IMR-90 (cell line): ENCODE measurements at regions not wholly inside any gene's neighbourhood (a gene's known extent, or its start where the extent isn't known, plus 50 kb on each side); places are given as distances from the start of the nearest gene placed in this dataset.
A peak's percentile ranks its signal among the peaks of the same experiment; 100 is the strongest.

Source experiments
- ATAC-seq: fragments of 200-7000 bp; cut with Tn5 transposase; 2 replicates; pipeline ENCODE4 v1.9.1; 2020; ENCODE audit warnings: low read depth, mild to moderate bottlenecking, moderate library complexity
- BruUV-seq: library from RNA; stranded (reverse); fragments of 400-500 nt; replicated peaks from 2 replicates; lab custom pipeline; 2021; lab: Mats Ljungman, UMichigan
- CTCF ChIA-PET: fragments of 300-600 bp; formaldehyde crosslinking; extraction: SDS; loops from one replicate; lab custom pipeline; 2021; ENCODE audit warnings: antibody characterized with exemption; lab: Yijun Ruan, JAX
- POLR2A ChIA-PET: fragments of 300-600 bp; sonication (Branson Sonifier 250); formaldehyde crosslinking; loops from one replicate; lab custom pipeline; 2022; ENCODE audit warnings: antibody characterized with exemption; ENCODE audit not compliant: unreplicated experiment; lab: Charles Lee
- DNase-seq: peaks from one replicate; pipeline ENCODE4 v3.0.0; 2013
- H2AFZ ChIP-seq: replicated peaks from 2 replicates; pipeline ENCODE3; 2013; ENCODE audit warnings: low read length, mild to moderate bottlenecking; ENCODE audit not compliant: poor library complexity
- H2AK5ac ChIP-seq: 2 replicates; pipeline ENCODE4 v1.6.1; 2013; ENCODE audit warnings: low read depth, low read length, inconsistent platforms
- H2AK9ac ChIP-seq: replicated peaks from 2 replicates; pipeline ENCODE3; 2013; ENCODE audit warnings: mild to moderate bottlenecking, low read depth, low read length, moderate library complexity; ENCODE audit not compliant: poor library complexity
- H2BK120ac ChIP-seq: 2 replicates; pipeline ENCODE4 v1.6.1; 2013; ENCODE audit warnings: low read depth, low read length, inconsistent platforms
- H2BK15ac ChIP-seq: 3 replicates; pipeline ENCODE4 v1.6.1; 2013; ENCODE audit warnings: low read depth, low read length, inconsistent platforms
- H2BK20ac ChIP-seq: 2 replicates; pipeline ENCODE4 v1.6.1; 2013; ENCODE audit warnings: low read depth, mild to moderate bottlenecking, inconsistent platforms, low read length, moderate library complexity
- H2BK5ac ChIP-seq: 2 replicates; pipeline ENCODE4 v1.6.1; 2013; ENCODE audit warnings: mild to moderate bottlenecking, low read depth, low read length, inconsistent platforms; ENCODE audit not compliant: poor library complexity, severe bottlenecking
- H3K14ac ChIP-seq: replicated peaks from 2 replicates; pipeline ENCODE4 v1.6.1; 2013; ENCODE audit warnings: low read depth, low read length, inconsistent platforms
- H3K18ac ChIP-seq: 2 replicates; pipeline ENCODE4 v1.6.1; 2013; ENCODE audit warnings: low read depth, low read length, control low read depth
- H3K23ac ChIP-seq: 2 replicates; pipeline ENCODE4 v1.6.1; 2013; ENCODE audit warnings: low read depth, low read length, inconsistent platforms
- H3K27ac ChIP-seq: 2 replicates; pipeline ENCODE4 v1.5.1; 2013; ENCODE audit warnings: mild to moderate bottlenecking, control low read depth, low read length; ENCODE audit not compliant: insufficient read depth
- H3K27me3 ChIP-seq: 2 replicates; pipeline ENCODE4 v1.6.1; 2013; ENCODE audit warnings: low read length; ENCODE audit not compliant: control insufficient read depth, insufficient read depth
- H3K36me3 ChIP-seq: 2 replicates; pipeline ENCODE4 v1.6.1; 2013; ENCODE audit warnings: low read length, mixed read lengths; ENCODE audit not compliant: control insufficient read depth, insufficient read depth
- H3K4ac ChIP-seq: 2 replicates; pipeline ENCODE4 v1.6.1; 2013; ENCODE audit warnings: low read depth, low read length, inconsistent platforms
- H3K4me1 ChIP-seq: 2 replicates; pipeline ENCODE4 v1.6.1; 2013; ENCODE audit warnings: low read length, mixed read lengths; ENCODE audit not compliant: control insufficient read depth, insufficient read depth
- H3K4me2 ChIP-seq: 2 replicates; pipeline ENCODE4 v1.6.1; 2013; ENCODE audit warnings: low read depth, mild to moderate bottlenecking, control low read depth, low read length, moderate library complexity
- H3K4me3 ChIP-seq: 2 replicates; pipeline ENCODE4 v1.5.1; 2013; ENCODE audit warnings: low read depth, mild to moderate bottlenecking, control low read depth, low read length, moderate library complexity; ENCODE audit not compliant: insufficient read depth
- H3K56ac ChIP-seq: 2 replicates; pipeline ENCODE4 v1.6.1; 2013; ENCODE audit warnings: low read length, inconsistent platforms; ENCODE audit not compliant: insufficient read depth; ENCODE audit errors: extremely low read depth
- H3K79me1 ChIP-seq, 2 experiments: 2 replicates each; pipeline ENCODE4 v1.6.1; 2013; ENCODE audit warnings: low read length in 2 of 2, inconsistent platforms in 1 of 2, low read depth in 1 of 2
- H3K9ac ChIP-seq: 2 replicates; pipeline ENCODE4 v1.6.1; 2013; ENCODE audit warnings: low read depth, low read length, control low read depth
- H3K9me1 ChIP-seq: 2 replicates; pipeline ENCODE4 v1.6.1; 2013; ENCODE audit warnings: low read length, inconsistent platforms; ENCODE audit not compliant: insufficient read depth
- H3K9me3 ChIP-seq: 2 replicates; pipeline ENCODE4 v1.6.1; 2013; ENCODE audit warnings: low read length; ENCODE audit not compliant: control insufficient read depth, insufficient read depth
- H4K20me1 ChIP-seq: 2 replicates; pipeline ENCODE4 v1.6.1; 2013; ENCODE audit warnings: low read length, inconsistent platforms; ENCODE audit not compliant: insufficient read depth
- H4K5ac ChIP-seq: 2 replicates; pipeline ENCODE4 v1.6.1; 2013; ENCODE audit warnings: mild to moderate bottlenecking, low read depth, low read length, control low read depth
- H4K8ac ChIP-seq, 2 experiments: 2 replicates each; pipeline ENCODE4 v1.6.1; 2013; ENCODE audit warnings: low read depth in 2 of 2, low read length in 2 of 2, control low read depth in 1 of 2, inconsistent platforms in 1 of 2
- H4K91ac ChIP-seq: 2 replicates; pipeline ENCODE4 v1.6.1; 2013; ENCODE audit warnings: low read depth, low read length, inconsistent platforms; ENCODE audit not compliant: insufficient read depth
- BHLHE40 ChIP-seq: fragments of 150-350 bp; IDR thresholded peaks from 2 replicates; pipeline ENCODE4 v1.6.1; 2016; ENCODE audit warnings: mild to moderate bottlenecking, low read depth, low read length
- CEBPB ChIP-seq: IDR thresholded peaks from 2 replicates; pipeline ENCODE4 v1.6.1; 2012; ENCODE audit warnings: low read depth, low read length, improper control_type of control experiment
- CHD1 ChIP-seq: IDR thresholded peaks from 2 replicates; pipeline ENCODE4 v1.6.1; 2012; ENCODE audit warnings: low read depth, low read length, improper control_type of control experiment
- FOS ChIP-seq: fragments of 150-350 bp; IDR thresholded peaks from 2 replicates; pipeline ENCODE4 v1.6.1; 2016; ENCODE audit warnings: low read depth, low read length
- MAFK ChIP-seq: IDR thresholded peaks from 2 replicates; pipeline ENCODE4 v1.6.1; 2012; ENCODE audit warnings: low read depth, low read length, improper control_type of control experiment
- MAZ ChIP-seq: IDR thresholded peaks from 2 replicates; pipeline ENCODE4 v1.6.1; 2012; ENCODE audit warnings: low read depth, mild to moderate bottlenecking, low read length, improper control_type of control experiment, moderate library complexity, borderline replicate concordance
- MXI1 ChIP-seq: IDR thresholded peaks from 2 replicates; pipeline ENCODE4 v1.6.1; 2012; ENCODE audit warnings: low read depth, mild to moderate bottlenecking, low read length, moderate library complexity, borderline replicate concordance
- NFE2L2 ChIP-seq: fragments of 150-350 bp; IDR thresholded peaks from 2 replicates; pipeline ENCODE4 v1.6.1; 2016; ENCODE audit warnings: low read depth, mild to moderate bottlenecking, low read length
- POLR2A ChIP-seq: IDR thresholded peaks from 2 replicates; pipeline ENCODE4 v1.6.1; 2012; ENCODE audit warnings: mild to moderate bottlenecking, low read depth, low read length
- RAD21 ChIP-seq: IDR thresholded peaks from 2 replicates; pipeline ENCODE4 v1.6.1; 2012; ENCODE audit warnings: low read length, improper control_type of control experiment
- RCOR1 ChIP-seq: IDR thresholded peaks from 2 replicates; pipeline ENCODE4 v1.6.1; 2012; ENCODE audit warnings: mild to moderate bottlenecking, low read length, improper control_type of control experiment; ENCODE audit not compliant: insufficient replicate concordance
- RFX5 ChIP-seq: IDR thresholded peaks from 2 replicates; pipeline ENCODE4 v1.8.0; 2012; ENCODE audit warnings: low read depth, mild to moderate bottlenecking, low read length, moderate library complexity
- SMC3 ChIP-seq: fragments of 150-350 bp; IDR thresholded peaks from 2 replicates; pipeline ENCODE4 v1.6.1; 2016; ENCODE audit warnings: low read depth, mild to moderate bottlenecking, antibody characterized with exemption, low read length, moderate library complexity
- WGBS, 2 experiments: methylation state at CpG; one replicate each; pipeline versions ENCODE4 v1.1.5 to v1.1.7; 2013; ENCODE audit warnings: missing lambda C conversion rate in 2 of 2; ENCODE audit not compliant: insufficient read length in 1 of 2; ENCODE audit errors: extremely low coverage in 2 of 2; 5-methylcytosine and 5-hydroxymethylcytosine counted together
- dilution Hi-C: fragments of 300-500 bp; cut with HindIII; formaldehyde crosslinking; loops from one replicate; pipeline ENCODE4 v1.14.3; 2018; ENCODE audit warnings: low sequenced_read_pairs; ENCODE audit not compliant: unreplicated experiment
- in situ Hi-C: fragments of 300-500 bp; cut with MboI; formaldehyde crosslinking; loops from 3 replicates; pipeline ENCODE4 v1.14.3; 2019; ENCODE audit warnings: low sequenced_read_pairs, inconsistent platforms, mixed read lengths
- intact Hi-C: fragments of 100-400 bp; cut with micrococcal nuclease; formaldehyde crosslinking; loops from 2 replicates; pipeline ENCODE4 v1.10.0; 2022
- TF ChIP-seq, protein P1 (sequence below): conservative IDR thresholded peaks from 2 replicates; pipeline ENCODE4 v1.5.1; 2012; ENCODE audit warnings: mild to moderate bottlenecking, low read depth, low read length, improper control_type of control experiment
- TF ChIP-seq, protein P2 (sequence below): fragments of 150-350 bp; IDR thresholded peaks from 2 replicates; pipeline ENCODE4 v1.6.1; 2016; ENCODE audit warnings: low read depth, mild to moderate bottlenecking, low read length, moderate library complexity, borderline replicate concordance
- TF ChIP-seq, protein P3 (sequence below): fragments of 150-350 bp; IDR thresholded peaks from 2 replicates; pipeline ENCODE4 v1.6.1; 2017; ENCODE audit warnings: mild to moderate bottlenecking, antibody characterized with exemption, low read length, low read depth

DNA sequence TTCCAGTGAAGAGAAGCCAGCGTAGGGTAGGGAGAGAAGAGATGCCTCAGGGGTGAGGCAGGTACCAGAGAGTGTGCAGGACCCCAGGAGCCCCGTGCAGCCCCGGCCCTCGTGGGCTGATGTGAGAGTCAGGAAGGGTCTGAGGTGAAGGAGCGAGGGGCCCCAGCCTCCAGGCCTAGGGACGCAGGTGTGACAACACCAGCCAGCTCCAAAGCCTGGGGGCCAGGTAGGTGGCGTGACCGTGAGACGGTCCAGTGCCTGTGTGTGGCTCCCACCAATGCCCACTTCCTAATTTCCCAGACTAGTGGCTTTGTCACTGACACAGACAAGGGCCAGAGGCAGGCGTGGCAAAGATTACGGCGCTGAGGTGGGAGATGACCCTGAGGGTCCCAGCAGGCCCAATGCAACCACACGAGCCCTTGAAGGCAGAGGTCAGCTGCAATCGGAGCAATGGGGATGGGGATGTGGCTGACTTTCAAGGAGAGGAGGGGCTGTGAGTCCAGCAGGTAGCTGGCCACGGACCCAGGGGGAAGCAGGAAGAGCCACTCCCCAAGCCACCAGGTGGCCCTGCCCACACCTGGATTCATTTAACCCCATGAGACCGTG lies 86.0 kb upstream of the SNTG2 start:
- WGBS, 2 experiments = 67% methylated on average over 3 of the region's 16 CpGs; no CpG with 5 or more reads in 1 of the 2 experiments
- H3K4me1 ChIP-seq = no peaks in the 10 kb centered on the region
- TF ChIP-seq, protein P1, sequence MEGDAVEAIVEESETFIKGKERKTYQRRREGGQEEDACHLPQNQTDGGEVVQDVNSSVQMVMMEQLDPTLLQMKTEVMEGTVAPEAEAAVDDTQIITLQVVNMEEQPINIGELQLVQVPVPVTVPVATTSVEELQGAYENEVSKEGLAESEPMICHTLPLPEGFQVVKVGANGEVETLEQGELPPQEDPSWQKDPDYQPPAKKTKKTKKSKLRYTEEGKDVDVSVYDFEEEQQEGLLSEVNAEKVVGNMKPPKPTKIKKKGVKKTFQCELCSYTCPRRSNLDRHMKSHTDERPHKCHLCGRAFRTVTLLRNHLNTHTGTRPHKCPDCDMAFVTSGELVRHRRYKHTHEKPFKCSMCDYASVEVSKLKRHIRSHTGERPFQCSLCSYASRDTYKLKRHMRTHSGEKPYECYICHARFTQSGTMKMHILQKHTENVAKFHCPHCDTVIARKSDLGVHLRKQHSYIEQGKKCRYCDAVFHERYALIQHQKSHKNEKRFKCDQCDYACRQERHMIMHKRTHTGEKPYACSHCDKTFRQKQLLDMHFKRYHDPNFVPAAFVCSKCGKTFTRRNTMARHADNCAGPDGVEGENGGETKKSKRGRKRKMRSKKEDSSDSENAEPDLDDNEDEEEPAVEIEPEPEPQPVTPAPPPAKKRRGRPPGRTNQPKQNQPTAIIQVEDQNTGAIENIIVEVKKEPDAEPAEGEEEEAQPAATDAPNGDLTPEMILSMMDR = no peak
- TF ChIP-seq SMC3 = no peak
- no peak for TF ChIP-seq MAZ
- TF ChIP-seq BHLHE40 = no peak
- no peak for TF ChIP-seq CHD1
- TF ChIP-seq MXI1 = no peak
- TF ChIP-seq RCOR1 = no peak
- TF ChIP-seq, protein P2, sequence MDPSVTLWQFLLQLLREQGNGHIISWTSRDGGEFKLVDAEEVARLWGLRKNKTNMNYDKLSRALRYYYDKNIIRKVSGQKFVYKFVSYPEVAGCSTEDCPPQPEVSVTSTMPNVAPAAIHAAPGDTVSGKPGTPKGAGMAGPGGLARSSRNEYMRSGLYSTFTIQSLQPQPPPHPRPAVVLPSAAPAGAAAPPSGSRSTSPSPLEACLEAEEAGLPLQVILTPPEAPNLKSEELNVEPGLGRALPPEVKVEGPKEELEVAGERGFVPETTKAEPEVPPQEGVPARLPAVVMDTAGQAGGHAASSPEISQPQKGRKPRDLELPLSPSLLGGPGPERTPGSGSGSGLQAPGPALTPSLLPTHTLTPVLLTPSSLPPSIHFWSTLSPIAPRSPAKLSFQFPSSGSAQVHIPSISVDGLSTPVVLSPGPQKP = no peak
- no peak for TF ChIP-seq RFX5
- TF ChIP-seq FOS = no peak
- no peak for TF ChIP-seq RAD21
- no peak for TF ChIP-seq POLR2A
- TF ChIP-seq, protein P3, sequence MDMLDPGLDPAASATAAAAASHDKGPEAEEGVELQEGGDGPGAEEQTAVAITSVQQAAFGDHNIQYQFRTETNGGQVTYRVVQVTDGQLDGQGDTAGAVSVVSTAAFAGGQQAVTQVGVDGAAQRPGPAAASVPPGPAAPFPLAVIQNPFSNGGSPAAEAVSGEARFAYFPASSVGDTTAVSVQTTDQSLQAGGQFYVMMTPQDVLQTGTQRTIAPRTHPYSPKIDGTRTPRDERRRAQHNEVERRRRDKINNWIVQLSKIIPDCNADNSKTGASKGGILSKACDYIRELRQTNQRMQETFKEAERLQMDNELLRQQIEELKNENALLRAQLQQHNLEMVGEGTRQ = no peak
- no peak for TF ChIP-seq MAFK
- TF ChIP-seq NFE2L2 = no peak
- TF ChIP-seq CEBPB = no peak
- DNase-seq = no peak
- H2BK120ac ChIP-seq = no peak overlapping the region
- no peaks in the 10 kb centered on the region for H3K27me3 ChIP-seq
- no peak overlapping the region for H3K4ac ChIP-seq
- peak overlapping the region; percentile 16 for H2AK9ac ChIP-seq
- H2AFZ ChIP-seq = no peak overlapping the region
- no peak overlapping the region for H3K4me3 ChIP-seq
- H4K20me1 ChIP-seq = no peaks in the 10 kb centered on the region
- H3K9me1 ChIP-seq = no peaks in the 10 kb centered on the region
- H2BK15ac ChIP-seq = no peak overlapping the region
- H3K4me2 ChIP-seq = no peak overlapping the region
- H3K23ac ChIP-seq = no peak overlapping the region
- ChIA-PET POLR2A (no interaction called here), CTCF (no interaction called here)
- no peak overlapping the region for H3K14ac ChIP-seq
- dilution Hi-C loops (no loop called here), intact Hi-C loops (no loop called here), in situ Hi-C loops (no loop called here)
- H3K9me3 ChIP-seq = peaks cover 7% of the 10 kb centered on the region
- no peak overlapping the region for H2BK20ac ChIP-seq
- H3K27ac ChIP-seq = no peak overlapping the region
- no peak overlapping the region for H3K56ac ChIP-seq
- H3K79me1 ChIP-seq = no peaks in the 10 kb centered on the region
- no peak for ATAC-seq
- no TSS peak for BruUV-seq
- no peak overlapping the region for H3K18ac ChIP-seq
- H2AK5ac ChIP-seq = no peak overlapping the region
- no peak overlapping the region for H3K9ac ChIP-seq
- H4K91ac ChIP-seq = no peak overlapping the region
- H2BK5ac ChIP-seq = no peak overlapping the region
- no peak overlapping the region for H4K5ac ChIP-seq
- no peak overlapping the region for H4K8ac ChIP-seq
- H3K36me3 ChIP-seq = no peaks in the 10 kb centered on the region
